ENCODE measurements at regions not wholly inside any gene's neighbourhood (a gene's known extent, or its start where the extent isn't known, plus 50 kb on each side); places are given as distances from the start of the nearest gene placed in this dataset.
A peak's percentile ranks its signal among the peaks of the same experiment; 100 is the strongest.

GRCh38 chr2:7999683-8000476, 682.0 kb upstream of the ID2 start:
- H3K18ac ChIP-seq (ENCODE audit: low read length): peak overlapping the region; percentile 58
- peak overlapping the region; percentile 73 for H2BK12ac ChIP-seq (ENCODE audit: low read length)
- H2BK5ac ChIP-seq (ENCODE audit: low read length): no peak overlapping the region
- H3K23ac ChIP-seq (ENCODE audit: low read depth, low read length, poor library complexity): no peak overlapping the region
- H3K14ac ChIP-seq (ENCODE audit: low read length): no peak overlapping the region
- WGBS, 2 donors (ENCODE audit: extremely low coverage in 2 of 2, insufficient read length in 2 of 2, insufficient replicate concordance in 1 of 2): no CpG with 5 or more reads among the region's 11 CpGs
- H3K4me3 ChIP-seq (ENCODE audit: low read length in 2 of 2): no peak overlapping the region
- H3K4me2 ChIP-seq (ENCODE audit: insufficient read depth, low read length, poor library complexity, severe bottlenecking): no peak overlapping the region
- H4K91ac ChIP-seq (ENCODE audit: low read depth, low read length, poor library complexity): no peak overlapping the region
- H3K79me1 ChIP-seq (ENCODE audit: low read depth, low read length): no peaks in the 10 kb centered on the region
- no peak overlapping the region for H4K8ac ChIP-seq (ENCODE audit: low read depth, low read length)
- H3K27me3 ChIP-seq (ENCODE audit: control insufficient read depth in 3 of 3, insufficient read depth in 3 of 3, low read depth in 1 of 3, low read length in 3 of 3): no peaks in the 10 kb centered on the region
- H2AK5ac ChIP-seq (ENCODE audit: low read depth, low read length): peak overlapping the region; percentile 11
- no peaks in the 10 kb centered on the region for H3K36me3 ChIP-seq (replicated peaks in 1 of 2; ENCODE audit: control insufficient read depth in 2 of 2, insufficient read depth in 2 of 2, low read length in 2 of 2)
- peaks cover 5 to 7% of the 10 kb centered on the region in 2 donors for H3K4me1 ChIP-seq (ENCODE audit: control insufficient read depth in 2 of 2, insufficient read depth in 1 of 2, low read depth in 1 of 2, low read length in 2 of 2)
- no peak for DNase-seq (ENCODE audit: low spot score)
- no peak overlapping the region for H2BK120ac ChIP-seq (ENCODE audit: low read depth, low read length)
- H3K4ac ChIP-seq (ENCODE audit: low read length): no peak overlapping the region
- H3K9ac ChIP-seq (ENCODE audit: low read depth, low read length, poor library complexity): no peak overlapping the region
- H2AFZ ChIP-seq (ENCODE audit: low read length): no peak overlapping the region
- H3K9me3 ChIP-seq (replicated peaks in 1 of 2; ENCODE audit: control insufficient read depth in 2 of 2, insufficient read depth in 1 of 2, low read depth in 1 of 2, low read length in 2 of 2): no peaks in the 10 kb centered on the region
- H3K27ac ChIP-seq (replicated peaks; ENCODE audit: low read length): no peak overlapping the region
- H2BK15ac ChIP-seq (ENCODE audit: low read length): no peak overlapping the region

GRCh38 chr2:8000870-8001269, 681.0 kb upstream of the ID2 start:
- H3K27me3 ChIP-seq (ENCODE audit: control insufficient read depth in 3 of 3, insufficient read depth in 3 of 3, low read depth in 1 of 3, low read length in 3 of 3): no peaks in the 10 kb centered on the region
- no peak overlapping the region for H2AFZ ChIP-seq (ENCODE audit: low read length)
- peaks cover 3 to 5% of the 10 kb centered on the region in 2 donors for H3K4me1 ChIP-seq (ENCODE audit: control insufficient read depth in 2 of 2, insufficient read depth in 1 of 2, low read depth in 1 of 2, low read length in 2 of 2)
- no peak overlapping the region for H3K9ac ChIP-seq (ENCODE audit: low read depth, low read length, poor library complexity)
- H3K14ac ChIP-seq (ENCODE audit: low read length): no peak overlapping the region
- no peak overlapping the region for H3K4me3 ChIP-seq (ENCODE audit: low read length in 2 of 2)
- H3K79me1 ChIP-seq (ENCODE audit: low read depth, low read length): no peaks in the 10 kb centered on the region
- no peak overlapping the region for H3K4me2 ChIP-seq (ENCODE audit: insufficient read depth, low read length, poor library complexity, severe bottlenecking)
- no peak overlapping the region for H4K91ac ChIP-seq (ENCODE audit: low read depth, low read length, poor library complexity)
- no peak overlapping the region for H3K27ac ChIP-seq (replicated peaks; ENCODE audit: low read length)
- H2BK12ac ChIP-seq (ENCODE audit: low read length): no peak overlapping the region
- DNase-seq (ENCODE audit: low spot score): no peak
- no peaks in the 10 kb centered on the region for H3K9me3 ChIP-seq (replicated peaks in 1 of 2; ENCODE audit: control insufficient read depth in 2 of 2, insufficient read depth in 1 of 2, low read depth in 1 of 2, low read length in 2 of 2)
- H2BK5ac ChIP-seq (ENCODE audit: low read length): no peak overlapping the region
- no peak overlapping the region for H3K4ac ChIP-seq (ENCODE audit: low read length)
- H2BK120ac ChIP-seq (ENCODE audit: low read depth, low read length): no peak overlapping the region
- H3K23ac ChIP-seq (ENCODE audit: low read depth, low read length, poor library complexity): no peak overlapping the region
- no CpG with 5 or more reads among the region's 1 CpG for WGBS, 2 donors (ENCODE audit: extremely low coverage in 2 of 2, insufficient read length in 2 of 2, insufficient replicate concordance in 1 of 2)
- H3K18ac ChIP-seq (ENCODE audit: low read length): no peak overlapping the region
- no peaks in the 10 kb centered on the region for H3K36me3 ChIP-seq (replicated peaks in 1 of 2; ENCODE audit: control insufficient read depth in 2 of 2, insufficient read depth in 2 of 2, low read length in 2 of 2)
- H2AK5ac ChIP-seq (ENCODE audit: low read depth, low read length): no peak overlapping the region
- no peak overlapping the region for H2BK15ac ChIP-seq (ENCODE audit: low read length)
- no peak overlapping the region for H4K8ac ChIP-seq (ENCODE audit: low read depth, low read length)

- Histone ChIP-seq H3K23ac (ENCODE audit: low read depth, low read length, poor library complexity) (no peak overlapping the region), H3K14ac (ENCODE audit: low read length) (no peak overlapping the region), H2BK15ac (ENCODE audit: low read length) (no peak overlapping the region), H2BK5ac (ENCODE audit: low read length) (no peak overlapping the region), H2AK5ac (ENCODE audit: low read depth, low read length) (no peak overlapping the region), H3K79me1 (ENCODE audit: low read depth, low read length) (no peaks in the 10 kb centered on the region), H3K4ac (ENCODE audit: low read length) (no peak overlapping the region), H3K27me3 (ENCODE audit: control insufficient read depth in 3 of 3, insufficient read depth in 3 of 3, low read depth in 1 of 3, low read length in 3 of 3) (no peaks in the 10 kb centered on the region), H2BK120ac (ENCODE audit: low read depth, low read length) (no peak overlapping the region), H3K4me2 (ENCODE audit: insufficient read depth, low read length, poor library complexity, severe bottlenecking) (no peak overlapping the region), H3K9ac (ENCODE audit: low read depth, low read length, poor library complexity) (no peak overlapping the region), H2BK12ac (ENCODE audit: low read length) (no peak overlapping the region), H4K8ac (ENCODE audit: low read depth, low read length) (no peak overlapping the region), H3K9me3 (replicated peaks in 1 of 2; ENCODE audit: control insufficient read depth in 2 of 2, insufficient read depth in 1 of 2, low read depth in 1 of 2, low read length in 2 of 2) (no peaks in the 10 kb centered on the region), H3K36me3 (replicated peaks in 1 of 2; ENCODE audit: control insufficient read depth in 2 of 2, insufficient read depth in 2 of 2, low read length in 2 of 2) (no peaks in the 10 kb centered on the region), H2AFZ (ENCODE audit: low read length) (no peak overlapping the region), H3K4me3 (ENCODE audit: low read length in 2 of 2) (no peak overlapping the region), H3K18ac (ENCODE audit: low read length) (no peak overlapping the region), H3K4me1 (ENCODE audit: control insufficient read depth in 2 of 2, insufficient read depth in 1 of 2, low read depth in 1 of 2, low read length in 2 of 2) (no peaks in the 10 kb centered on the region), H4K91ac (ENCODE audit: low read depth, low read length, poor library complexity) (no peak overlapping the region), H3K27ac (replicated peaks; ENCODE audit: low read length) (no peak overlapping the region)
- WGBS, 2 donors (ENCODE audit: extremely low coverage in 2 of 2, insufficient read length in 2 of 2, insufficient replicate concordance in 1 of 2): no CpG with 5 or more reads among the region's 8 CpGs
- no peak for DNase-seq (ENCODE audit: low spot score)
Measured at GRCh38 chr2:8002765-8003393, 679.0 kb upstream of the ID2 start.

GRCh38 chr2:8003462-8004075, 678.3 kb upstream of the ID2 start:
- no peak overlapping the region for H3K4me3 ChIP-seq (ENCODE audit: low read length in 2 of 2)
- H3K36me3 ChIP-seq (replicated peaks in 1 of 2; ENCODE audit: control insufficient read depth in 2 of 2, insufficient read depth in 2 of 2, low read length in 2 of 2): no peaks in the 10 kb centered on the region
- no peak overlapping the region for H2BK5ac ChIP-seq (ENCODE audit: low read length)
- no peak overlapping the region for H3K4ac ChIP-seq (ENCODE audit: low read length)
- H2BK120ac ChIP-seq (ENCODE audit: low read depth, low read length): no peak overlapping the region
- H3K27me3 ChIP-seq (ENCODE audit: control insufficient read depth in 3 of 3, insufficient read depth in 3 of 3, low read depth in 1 of 3, low read length in 3 of 3): no peaks in the 10 kb centered on the region
- no peaks in the 10 kb centered on the region for H3K9me3 ChIP-seq (replicated peaks in 1 of 2; ENCODE audit: control insufficient read depth in 2 of 2, insufficient read depth in 1 of 2, low read depth in 1 of 2, low read length in 2 of 2)
- H4K8ac ChIP-seq (ENCODE audit: low read depth, low read length): no peak overlapping the region
- H3K4me2 ChIP-seq (ENCODE audit: insufficient read depth, low read length, poor library complexity, severe bottlenecking): no peak overlapping the region
- no peak overlapping the region for H3K14ac ChIP-seq (ENCODE audit: low read length)
- H2AK5ac ChIP-seq (ENCODE audit: low read depth, low read length): no peak overlapping the region
- no peak overlapping the region for H2AFZ ChIP-seq (ENCODE audit: low read length)
- WGBS, 2 donors (ENCODE audit: extremely low coverage in 2 of 2, insufficient read length in 2 of 2, insufficient replicate concordance in 1 of 2): no CpG with 5 or more reads among the region's 13 CpGs
- H3K23ac ChIP-seq (ENCODE audit: low read depth, low read length, poor library complexity): no peak overlapping the region
- no peak overlapping the region for H3K27ac ChIP-seq (replicated peaks; ENCODE audit: low read length)
- no peak overlapping the region for H2BK12ac ChIP-seq (ENCODE audit: low read length)
- H3K9ac ChIP-seq (ENCODE audit: low read depth, low read length, poor library complexity): no peak overlapping the region
- no peak for DNase-seq (ENCODE audit: low spot score)
- H3K18ac ChIP-seq (ENCODE audit: low read length): peak overlapping the region; percentile 45
- peak overlapping the region; percentile 5 for H4K91ac ChIP-seq (ENCODE audit: low read depth, low read length, poor library complexity)
- H2BK15ac ChIP-seq (ENCODE audit: low read length): peak overlapping the region; percentile 28
- H3K79me1 ChIP-seq (ENCODE audit: low read depth, low read length): no peaks in the 10 kb centered on the region
- H3K4me1 ChIP-seq (ENCODE audit: control insufficient read depth in 2 of 2, insufficient read depth in 1 of 2, low read depth in 1 of 2, low read length in 2 of 2): no peaks in the 10 kb centered on the region

All from neuronal stem cell (in vitro differentiated cells).